IMR-90 (cell line): ENCODE measurements at regions not wholly inside any gene's neighbourhood (a gene's known extent, or its start where the extent isn't known, plus 50 kb on each side); places are given as distances from the start of the nearest gene placed in this dataset.

Experiments used
- ATAC-seq: fragments of 200-7000 bp; cut with Tn5 transposase; 2 replicates; pipeline ENCODE4 v1.9.1; 2020; ENCODE audit warnings: low read depth, mild to moderate bottlenecking, moderate library complexity
- BruUV-seq: library from RNA; stranded (reverse); fragments of 400-500 nt; replicated peaks from 2 replicates; lab custom pipeline; 2021; lab: Mats Ljungman, UMichigan
- CTCF ChIA-PET: fragments of 300-600 bp; formaldehyde crosslinking; extraction: SDS; loops from one replicate; lab custom pipeline; 2021; ENCODE audit warnings: antibody characterized with exemption; lab: Yijun Ruan, JAX
- POLR2A ChIA-PET: fragments of 300-600 bp; sonication (Branson Sonifier 250); formaldehyde crosslinking; loops from one replicate; lab custom pipeline; 2022; ENCODE audit warnings: antibody characterized with exemption; ENCODE audit not compliant: unreplicated experiment; lab: Charles Lee
- DNase-seq: peaks from one replicate; pipeline ENCODE4 v3.0.0; 2013
- H2AFZ ChIP-seq: replicated peaks from 2 replicates; pipeline ENCODE3; 2013; ENCODE audit warnings: low read length, mild to moderate bottlenecking; ENCODE audit not compliant: poor library complexity
- H2AK5ac ChIP-seq: 2 replicates; pipeline ENCODE4 v1.6.1; 2013; ENCODE audit warnings: low read depth, low read length, inconsistent platforms
- H2AK9ac ChIP-seq: replicated peaks from 2 replicates; pipeline ENCODE3; 2013; ENCODE audit warnings: mild to moderate bottlenecking, low read depth, low read length, moderate library complexity; ENCODE audit not compliant: poor library complexity
- H2BK120ac ChIP-seq: 2 replicates; pipeline ENCODE4 v1.6.1; 2013; ENCODE audit warnings: low read depth, low read length, inconsistent platforms
- H2BK15ac ChIP-seq: 3 replicates; pipeline ENCODE4 v1.6.1; 2013; ENCODE audit warnings: low read depth, low read length, inconsistent platforms
- H2BK20ac ChIP-seq: 2 replicates; pipeline ENCODE4 v1.6.1; 2013; ENCODE audit warnings: low read depth, mild to moderate bottlenecking, inconsistent platforms, low read length, moderate library complexity
- H2BK5ac ChIP-seq: 2 replicates; pipeline ENCODE4 v1.6.1; 2013; ENCODE audit warnings: mild to moderate bottlenecking, low read depth, low read length, inconsistent platforms; ENCODE audit not compliant: poor library complexity, severe bottlenecking
- H3K14ac ChIP-seq: replicated peaks from 2 replicates; pipeline ENCODE4 v1.6.1; 2013; ENCODE audit warnings: low read depth, low read length, inconsistent platforms
- H3K18ac ChIP-seq: 2 replicates; pipeline ENCODE4 v1.6.1; 2013; ENCODE audit warnings: low read depth, low read length, control low read depth
- H3K23ac ChIP-seq: 2 replicates; pipeline ENCODE4 v1.6.1; 2013; ENCODE audit warnings: low read depth, low read length, inconsistent platforms
- H3K27ac ChIP-seq: 2 replicates; pipeline ENCODE4 v1.5.1; 2013; ENCODE audit warnings: mild to moderate bottlenecking, control low read depth, low read length; ENCODE audit not compliant: insufficient read depth
- H3K27me3 ChIP-seq: 2 replicates; pipeline ENCODE4 v1.6.1; 2013; ENCODE audit warnings: low read length; ENCODE audit not compliant: control insufficient read depth, insufficient read depth
- H3K36me3 ChIP-seq: 2 replicates; pipeline ENCODE4 v1.6.1; 2013; ENCODE audit warnings: low read length, mixed read lengths; ENCODE audit not compliant: control insufficient read depth, insufficient read depth
- H3K4ac ChIP-seq: 2 replicates; pipeline ENCODE4 v1.6.1; 2013; ENCODE audit warnings: low read depth, low read length, inconsistent platforms
- H3K4me1 ChIP-seq: 2 replicates; pipeline ENCODE4 v1.6.1; 2013; ENCODE audit warnings: low read length, mixed read lengths; ENCODE audit not compliant: control insufficient read depth, insufficient read depth
- H3K4me2 ChIP-seq: 2 replicates; pipeline ENCODE4 v1.6.1; 2013; ENCODE audit warnings: low read depth, mild to moderate bottlenecking, control low read depth, low read length, moderate library complexity
- H3K4me3 ChIP-seq: 2 replicates; pipeline ENCODE4 v1.5.1; 2013; ENCODE audit warnings: low read depth, mild to moderate bottlenecking, control low read depth, low read length, moderate library complexity; ENCODE audit not compliant: insufficient read depth
- H3K56ac ChIP-seq: 2 replicates; pipeline ENCODE4 v1.6.1; 2013; ENCODE audit warnings: low read length, inconsistent platforms; ENCODE audit not compliant: insufficient read depth; ENCODE audit errors: extremely low read depth
- H3K79me1 ChIP-seq, 2 experiments: 2 replicates each; pipeline ENCODE4 v1.6.1; 2013; ENCODE audit warnings: low read length in 2 of 2, inconsistent platforms in 1 of 2, low read depth in 1 of 2
- H3K9ac ChIP-seq: 2 replicates; pipeline ENCODE4 v1.6.1; 2013; ENCODE audit warnings: low read depth, low read length, control low read depth
- H3K9me1 ChIP-seq: 2 replicates; pipeline ENCODE4 v1.6.1; 2013; ENCODE audit warnings: low read length, inconsistent platforms; ENCODE audit not compliant: insufficient read depth
- H3K9me3 ChIP-seq: 2 replicates; pipeline ENCODE4 v1.6.1; 2013; ENCODE audit warnings: low read length; ENCODE audit not compliant: control insufficient read depth, insufficient read depth
- H4K20me1 ChIP-seq: 2 replicates; pipeline ENCODE4 v1.6.1; 2013; ENCODE audit warnings: low read length, inconsistent platforms; ENCODE audit not compliant: insufficient read depth
- H4K5ac ChIP-seq: 2 replicates; pipeline ENCODE4 v1.6.1; 2013; ENCODE audit warnings: mild to moderate bottlenecking, low read depth, low read length, control low read depth
- H4K8ac ChIP-seq, 2 experiments: 2 replicates each; pipeline ENCODE4 v1.6.1; 2013; ENCODE audit warnings: low read depth in 2 of 2, low read length in 2 of 2, control low read depth in 1 of 2, inconsistent platforms in 1 of 2
- H4K91ac ChIP-seq: 2 replicates; pipeline ENCODE4 v1.6.1; 2013; ENCODE audit warnings: low read depth, low read length, inconsistent platforms; ENCODE audit not compliant: insufficient read depth
- BHLHE40 ChIP-seq: fragments of 150-350 bp; IDR thresholded peaks from 2 replicates; pipeline ENCODE4 v1.6.1; 2016; ENCODE audit warnings: mild to moderate bottlenecking, low read depth, low read length
- CHD1 ChIP-seq: IDR thresholded peaks from 2 replicates; pipeline ENCODE4 v1.6.1; 2012; ENCODE audit warnings: low read depth, low read length, improper control_type of control experiment
- FOS ChIP-seq: fragments of 150-350 bp; IDR thresholded peaks from 2 replicates; pipeline ENCODE4 v1.6.1; 2016; ENCODE audit warnings: low read depth, low read length
- MAZ ChIP-seq: IDR thresholded peaks from 2 replicates; pipeline ENCODE4 v1.6.1; 2012; ENCODE audit warnings: low read depth, mild to moderate bottlenecking, low read length, improper control_type of control experiment, moderate library complexity, borderline replicate concordance
- POLR2A ChIP-seq: IDR thresholded peaks from 2 replicates; pipeline ENCODE4 v1.6.1; 2012; ENCODE audit warnings: mild to moderate bottlenecking, low read depth, low read length
- RCOR1 ChIP-seq: IDR thresholded peaks from 2 replicates; pipeline ENCODE4 v1.6.1; 2012; ENCODE audit warnings: mild to moderate bottlenecking, low read length, improper control_type of control experiment; ENCODE audit not compliant: insufficient replicate concordance
- RFX5 ChIP-seq: IDR thresholded peaks from 2 replicates; pipeline ENCODE4 v1.8.0; 2012; ENCODE audit warnings: low read depth, mild to moderate bottlenecking, low read length, moderate library complexity
- WGBS, 2 experiments: methylation state at CpG; one replicate each; pipeline versions ENCODE4 v1.1.5 to v1.1.7; 2013; ENCODE audit warnings: missing lambda C conversion rate in 2 of 2; ENCODE audit not compliant: insufficient read length in 1 of 2; ENCODE audit errors: extremely low coverage in 2 of 2; 5-methylcytosine and 5-hydroxymethylcytosine counted together
- dilution Hi-C: fragments of 300-500 bp; cut with HindIII; formaldehyde crosslinking; loops from one replicate; pipeline ENCODE4 v1.14.3; 2018; ENCODE audit warnings: low sequenced_read_pairs; ENCODE audit not compliant: unreplicated experiment
- in situ Hi-C: fragments of 300-500 bp; cut with MboI; formaldehyde crosslinking; loops from 3 replicates; pipeline ENCODE4 v1.14.3; 2019; ENCODE audit warnings: low sequenced_read_pairs, inconsistent platforms, mixed read lengths
- intact Hi-C: fragments of 100-400 bp; cut with micrococcal nuclease; formaldehyde crosslinking; loops from 2 replicates; pipeline ENCODE4 v1.10.0; 2022
- TF ChIP-seq, protein P1 (sequence below): fragments of 150-350 bp; IDR thresholded peaks from 2 replicates; pipeline ENCODE4 v1.6.1; 2017; ENCODE audit warnings: mild to moderate bottlenecking, antibody characterized with exemption, low read length, low read depth

DNA sequence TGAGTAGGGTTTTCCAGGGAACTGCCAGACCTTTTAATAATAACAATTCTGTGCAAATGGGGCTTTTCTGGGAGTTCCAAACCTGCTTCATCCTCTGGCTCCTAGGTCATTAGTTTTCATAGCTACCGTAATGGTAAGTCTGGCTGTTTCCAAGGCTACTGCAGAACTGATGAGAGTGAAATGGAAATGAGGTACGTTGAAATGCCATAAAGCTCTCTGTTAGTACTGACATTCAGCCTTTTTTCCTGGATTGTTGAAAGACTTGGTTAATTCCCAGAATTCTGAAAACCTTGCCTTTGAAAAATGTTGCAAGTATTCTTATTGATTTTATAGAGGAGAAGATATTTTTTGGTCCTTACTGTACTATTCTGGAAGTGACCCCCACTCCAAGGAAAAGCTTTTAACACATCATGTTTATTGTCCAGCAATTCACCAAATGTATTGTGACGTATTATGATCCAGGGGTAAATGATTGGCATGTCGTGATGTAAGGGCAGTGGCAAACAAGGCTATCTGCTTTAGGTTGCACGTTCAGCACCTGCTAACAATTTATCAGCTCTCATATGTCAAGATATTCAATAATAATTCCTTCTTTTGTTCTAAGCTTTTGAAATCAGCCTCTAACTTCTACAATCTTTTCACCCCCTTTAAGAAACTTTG is 767.0 kb upstream of the RAB6C start:
- H4K91ac ChIP-seq, result no peak overlapping the region
- 20% methylated on average over 2 of the region's 5 CpGs; no CpG with 5 or more reads in 1 of the 2 experiments for WGBS, 2 experiments
- H3K79me1 ChIP-seq, result no peaks in the 10 kb centered on the region
- ChIA-PET POLR2A (no interaction called here), CTCF (no interaction called here)
- no peak for DNase-seq
- no peak overlapping the region for H3K4me3 ChIP-seq
- intact Hi-C loops (no loop called here), in situ Hi-C loops (no loop called here), dilution Hi-C loops (no loop called here)
- TF ChIP-seq, protein P1, sequence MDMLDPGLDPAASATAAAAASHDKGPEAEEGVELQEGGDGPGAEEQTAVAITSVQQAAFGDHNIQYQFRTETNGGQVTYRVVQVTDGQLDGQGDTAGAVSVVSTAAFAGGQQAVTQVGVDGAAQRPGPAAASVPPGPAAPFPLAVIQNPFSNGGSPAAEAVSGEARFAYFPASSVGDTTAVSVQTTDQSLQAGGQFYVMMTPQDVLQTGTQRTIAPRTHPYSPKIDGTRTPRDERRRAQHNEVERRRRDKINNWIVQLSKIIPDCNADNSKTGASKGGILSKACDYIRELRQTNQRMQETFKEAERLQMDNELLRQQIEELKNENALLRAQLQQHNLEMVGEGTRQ, result no peak
- TF ChIP-seq RFX5, result no peak
- TF ChIP-seq POLR2A, result no peak
- TF ChIP-seq BHLHE40, result no peak
- no peak for TF ChIP-seq MAZ
- no peak for TF ChIP-seq RCOR1
- no peak for TF ChIP-seq CHD1
- TF ChIP-seq FOS, result no peak
- no peak overlapping the region for H2AK5ac ChIP-seq
- no peaks in the 10 kb centered on the region for H4K20me1 ChIP-seq
- no peak overlapping the region for H3K4ac ChIP-seq
- no peak overlapping the region for H2AFZ ChIP-seq
- no peaks in the 10 kb centered on the region for H3K4me1 ChIP-seq
- no peaks in the 10 kb centered on the region for H3K27me3 ChIP-seq
- H3K9ac ChIP-seq, result no peak overlapping the region
- H3K36me3 ChIP-seq, result no peaks in the 10 kb centered on the region
- no peaks in the 10 kb centered on the region for H3K9me3 ChIP-seq
- H3K4me2 ChIP-seq, result no peak overlapping the region
- no peak overlapping the region for H2BK120ac ChIP-seq
- no peak overlapping the region for H2AK9ac ChIP-seq
- BruUV-seq, result no TSS peak
- no peak overlapping the region for H3K56ac ChIP-seq
- no peak overlapping the region for H3K23ac ChIP-seq
- no peak overlapping the region for H2BK15ac ChIP-seq
- H2BK5ac ChIP-seq, result no peak overlapping the region
- H2BK20ac ChIP-seq, result no peak overlapping the region
- H4K5ac ChIP-seq, result no peak overlapping the region
- no peak overlapping the region for H3K18ac ChIP-seq
- H3K14ac ChIP-seq, result no peak overlapping the region
- no peaks in the 10 kb centered on the region for H3K9me1 ChIP-seq
- no peak overlapping the region for H3K27ac ChIP-seq
- ATAC-seq, result no peak
- no peak overlapping the region for H4K8ac ChIP-seq
